Right lobe of liver (tissue), 6 donors: ENCODE measurements at regions not wholly inside any gene's neighbourhood (a gene's known extent, or its start where the extent isn't known, plus 50 kb on each side); places are given as distances from the start of the nearest gene placed in this dataset.

Experiments
- ATAC-seq, 4 donors: fragments of 200-7000 bp; cut with Tn5 transposase; one replicate each; pipeline ENCODE4 v1.9.1; 2020; ENCODE audit warnings: mild to moderate bottlenecking in 4 of 4, moderate library complexity in 4 of 4
- DNase-seq, 3 donors: peaks; one replicate each; pipeline ENCODE4 v3.0.0-alpha.2; 2020
- H3K27ac ChIP-seq, 3 donors: fragments of 200-600 bp; one replicate each; pipeline ENCODE4 v1.8.0; 2022
- H3K27me3 ChIP-seq, 2 donors: fragments of 200-600 bp; one replicate each; pipeline ENCODE4 v1.8.0; 2022
- H3K36me3 ChIP-seq, 4 donors: fragments of 200-600 bp; sonication (generic) in 1 of 4; one replicate each; pipeline versions ENCODE4 v1.5.1 to v1.8.0; 2017 to 2022; ENCODE audit warnings: control low read depth in 1 of 4
- H3K4me1 ChIP-seq, 4 donors: fragments of 200-600 bp; sonication (generic) in 1 of 4; one replicate each; pipeline versions ENCODE4 v1.5.1 to v1.8.0; 2017 to 2022; ENCODE audit warnings: control low read depth in 1 of 4
- H3K4me3 ChIP-seq, 3 donors: fragments of 200-600 bp; one replicate each; pipeline ENCODE4 v1.8.0; 2022
- H3K9me3 ChIP-seq, 4 donors: fragments of 200-600 bp; sonication (generic) in 1 of 4; one replicate each; pipeline versions ENCODE4 v1.5.1 to v1.8.0; 2017 to 2022; ENCODE audit warnings: control low read depth in 1 of 4
- POLR2A ChIP-seq: fragments of 450-650 bp; IDR thresholded peaks from one replicate; pipeline ENCODE4 v1.6.1; 2017; ENCODE audit warnings: antibody characterized with exemption, mild to moderate bottlenecking
- WGBS: methylation state at CpG from one replicate; pipeline ENCODE4 v1.1.6; 2018; ENCODE audit warnings: low coverage, low lambda C conversion rate; ENCODE audit not compliant: insufficient coverage; ENCODE audit errors: missing lambda C conversion rate; 5-methylcytosine and 5-hydroxymethylcytosine counted together
- intact Hi-C, 2 donors: fragments of 100-400 bp; cut with DNase I; formaldehyde crosslinking; loops; one replicate each; pipeline versions ENCODE4 v1.11.2 to v1.14.1; 2022
- TF ChIP-seq, protein P1 (sequence below), 4 donors: fragments of 200-600 bp in 3 of 4; fragments of 450-650 bp in 1 of 4; IDR thresholded peaks; one replicate each; pipeline versions ENCODE4 v1.5.1 to v1.8.0; 2016 to 2022; ENCODE audit warnings: antibody characterized with exemption in 4 of 4, mild to moderate bottlenecking in 2 of 4
- donor health status: DM: no; HTN: yes; CAD: no.
- donor health status: DM: no; HTN: no; CAD: no.
- donor health status: DM: no; HTN: no; CAD: no.
- donor health status: DM: no; HTN: yes; CAD: no.
- donor health status: DM: no; HTN: yes; CAD: no.

DNA sequence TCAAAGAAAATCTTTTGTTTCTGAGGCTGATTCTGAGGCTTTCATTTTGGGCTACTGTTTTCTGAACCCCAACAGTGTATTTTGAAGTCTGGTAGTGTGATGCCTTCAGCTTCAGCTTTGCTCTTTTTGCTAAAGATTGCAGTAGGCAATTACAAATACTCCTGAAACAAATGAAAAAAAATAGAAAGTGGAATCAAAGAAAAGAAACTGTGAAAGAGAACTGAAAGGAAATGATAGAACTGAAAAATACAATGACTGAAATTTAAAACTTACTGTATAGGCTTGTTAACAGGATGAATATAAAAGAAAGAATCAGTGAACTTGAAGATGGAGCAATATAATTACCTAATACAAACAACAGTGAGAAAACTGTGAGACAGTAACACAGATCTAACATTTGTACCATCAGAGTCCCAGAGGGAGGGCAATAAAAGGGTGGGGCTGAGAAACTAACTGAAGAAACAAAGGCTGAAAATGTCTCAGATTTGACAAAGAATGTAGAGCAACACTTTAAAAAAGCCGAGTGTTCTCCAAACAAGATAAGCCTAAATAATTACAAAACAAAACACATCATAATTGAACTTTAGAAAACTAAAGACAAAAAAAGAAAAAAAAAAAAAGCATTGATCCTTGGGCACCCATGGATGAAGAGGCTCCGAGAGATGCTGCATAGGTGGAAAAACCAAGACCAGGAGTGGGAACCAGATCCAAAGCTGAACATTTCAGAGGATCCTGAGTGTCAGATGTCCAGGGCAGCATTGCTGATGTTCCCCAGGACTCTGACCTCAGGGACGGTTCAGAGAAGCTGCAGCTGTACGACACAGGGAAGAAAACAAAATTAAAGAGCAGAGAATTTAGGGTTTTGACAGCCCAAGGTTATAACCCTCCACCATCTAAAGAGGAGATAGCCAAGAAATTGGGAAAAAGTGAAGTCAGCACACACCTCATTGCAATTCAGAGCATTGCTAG is 223.2 kb upstream of the IGFBP3 start:
- peak in 3 of 4 donors; percentile 64 to 72 (median 72) for ATAC-seq
- intact Hi-C loops, result no loop called here
- 34% methylated on average over 3 of the region's 4 CpGs for WGBS
- Histone ChIP-seq H3K4me1 (no peaks in the 10 kb centered on the region), H3K27me3 (no peaks in the 10 kb centered on the region), H3K36me3 (no peaks in the 10 kb centered on the region), H3K9me3 (no peaks in the 10 kb centered on the region), H3K4me3 (no peak overlapping the region), H3K27ac (no peak overlapping the region)
- no peak for DNase-seq
- no peak for TF ChIP-seq POLR2A
- TF ChIP-seq, protein P1, sequence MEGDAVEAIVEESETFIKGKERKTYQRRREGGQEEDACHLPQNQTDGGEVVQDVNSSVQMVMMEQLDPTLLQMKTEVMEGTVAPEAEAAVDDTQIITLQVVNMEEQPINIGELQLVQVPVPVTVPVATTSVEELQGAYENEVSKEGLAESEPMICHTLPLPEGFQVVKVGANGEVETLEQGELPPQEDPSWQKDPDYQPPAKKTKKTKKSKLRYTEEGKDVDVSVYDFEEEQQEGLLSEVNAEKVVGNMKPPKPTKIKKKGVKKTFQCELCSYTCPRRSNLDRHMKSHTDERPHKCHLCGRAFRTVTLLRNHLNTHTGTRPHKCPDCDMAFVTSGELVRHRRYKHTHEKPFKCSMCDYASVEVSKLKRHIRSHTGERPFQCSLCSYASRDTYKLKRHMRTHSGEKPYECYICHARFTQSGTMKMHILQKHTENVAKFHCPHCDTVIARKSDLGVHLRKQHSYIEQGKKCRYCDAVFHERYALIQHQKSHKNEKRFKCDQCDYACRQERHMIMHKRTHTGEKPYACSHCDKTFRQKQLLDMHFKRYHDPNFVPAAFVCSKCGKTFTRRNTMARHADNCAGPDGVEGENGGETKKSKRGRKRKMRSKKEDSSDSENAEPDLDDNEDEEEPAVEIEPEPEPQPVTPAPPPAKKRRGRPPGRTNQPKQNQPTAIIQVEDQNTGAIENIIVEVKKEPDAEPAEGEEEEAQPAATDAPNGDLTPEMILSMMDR (IDR thresholded peaks at IDR 0.05), result no peak

DNA sequence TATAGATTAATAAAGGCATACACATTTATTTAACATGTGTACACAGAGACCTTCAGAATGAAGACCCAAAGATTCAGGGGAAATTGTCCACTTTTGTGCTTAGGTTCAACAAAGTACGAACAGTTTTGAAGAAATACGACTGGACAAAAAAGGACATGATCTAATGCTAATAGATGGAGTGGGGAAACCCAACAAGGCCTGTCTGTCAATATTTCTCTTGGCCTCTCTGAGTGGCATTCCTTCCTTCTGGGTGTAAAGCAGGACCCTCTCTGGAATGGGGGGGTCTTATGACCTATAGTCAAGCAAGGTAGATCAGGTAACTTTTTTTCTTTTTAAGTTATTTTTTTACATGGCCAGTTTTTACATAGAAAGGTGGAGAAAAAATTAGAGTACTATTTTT is 222.3 kb upstream of the IGFBP3 start:
- no peaks in the 10 kb centered on the region for H3K27me3 ChIP-seq
- H3K4me1 ChIP-seq, result no peaks in the 10 kb centered on the region
- no peak overlapping the region for H3K27ac ChIP-seq
- H3K36me3 ChIP-seq, result no peaks in the 10 kb centered on the region
- TF ChIP-seq, protein P1 (IDR thresholded peaks at IDR 0.05), result no peak
- no peak for TF ChIP-seq POLR2A
- intact Hi-C loops, result no loop called here
- no peak overlapping the region for H3K4me3 ChIP-seq
- no peaks in the 10 kb centered on the region for H3K9me3 ChIP-seq
- DNase-seq, result no peak
- no peak for ATAC-seq
- 89% methylated on average over 2 of the region's 2 CpGs for WGBS

DNA sequence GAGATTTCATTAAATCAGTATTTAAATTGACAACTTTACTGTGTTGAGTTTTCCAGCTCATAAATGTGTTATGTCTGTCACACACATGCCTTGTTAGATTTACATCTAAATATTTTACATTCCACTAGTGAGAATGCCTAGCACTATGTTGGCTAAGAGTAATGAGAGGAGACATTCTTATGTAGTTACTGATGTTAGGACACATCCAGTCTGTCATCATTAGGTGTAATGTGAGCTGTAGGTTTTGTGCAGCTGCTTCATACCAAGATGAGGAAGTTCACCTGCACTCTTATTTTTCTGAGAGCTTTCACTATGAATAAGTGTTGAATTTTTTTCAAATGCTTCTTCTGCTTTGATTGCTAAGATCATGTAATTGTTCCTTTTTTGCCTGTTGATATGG is 218.0 kb upstream of the IGFBP3 start:
- H3K27ac ChIP-seq, result no peak overlapping the region
- H3K27me3 ChIP-seq, result no peaks in the 10 kb centered on the region
- H3K36me3 ChIP-seq, result no peaks in the 10 kb centered on the region
- no peak for TF ChIP-seq POLR2A
- TF ChIP-seq, protein P1 (IDR thresholded peaks at IDR 0.05), result no peak
- H3K4me3 ChIP-seq, result no peak overlapping the region
- H3K4me1 ChIP-seq, result peaks cover 0 to 17% (median 0%) of the 10 kb centered on the region in 4 donors
- DNase-seq (no peak), ATAC-seq (no peak)
- H3K9me3 ChIP-seq, result no peaks in the 10 kb centered on the region
- intact Hi-C loops, result no loop called here

DNA sequence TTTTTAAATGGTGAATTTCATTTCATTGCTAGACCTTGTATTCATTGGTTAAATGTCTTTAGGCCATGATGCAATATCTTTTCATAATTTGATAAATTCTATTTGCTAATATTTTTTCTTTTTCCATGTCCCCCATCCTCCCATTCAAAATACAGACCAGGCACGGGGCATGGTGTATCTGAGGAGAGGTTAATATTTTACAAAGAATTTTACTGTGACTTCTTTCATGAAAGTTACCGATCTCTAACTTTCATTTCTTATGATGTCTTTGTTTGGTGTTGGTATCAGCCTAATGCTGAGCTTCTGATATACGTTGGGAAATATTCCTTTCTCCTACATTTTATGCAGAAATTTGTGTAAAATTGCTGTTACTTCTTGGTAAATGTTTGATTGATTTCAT is 216.7 kb upstream of the IGFBP3 start:
- no peak for TF ChIP-seq POLR2A
- TF ChIP-seq, protein P1 (IDR thresholded peaks at IDR 0.05), result no peak
- peak overlapping the region in 1 of 3 donors; percentile 27 for H3K27ac ChIP-seq
- peak overlapping the region in 1 of 3 donors; percentile 26 for H3K4me3 ChIP-seq
- H3K27me3 ChIP-seq, result no peaks in the 10 kb centered on the region
- H3K36me3 ChIP-seq, result no peaks in the 10 kb centered on the region
- DNase-seq (no peak), ATAC-seq (peak; percentile 18 to 75 (median 58))
- peaks cover 0 to 17% (median 0%) of the 10 kb centered on the region in 4 donors for H3K4me1 ChIP-seq
- WGBS, result 15% methylated on average over 3 of the region's 3 CpGs
- intact Hi-C loops, result no loop called here
- no peaks in the 10 kb centered on the region for H3K9me3 ChIP-seq
